ENCODE measurements at regions not wholly inside any gene's neighbourhood (a gene's known extent, or its start where the extent isn't known, plus 50 kb on each side); places are given as distances from the start of the nearest gene placed in this dataset.
"Not testable (repeated sequence)": the region's sequence is repeated elsewhere in the genome, so short reads cannot be mapped to it uniquely, and the experiment has no call there.

GRCh38 chr13:62793850-62794249, 1378.2 kb upstream of the PCDH20 start:
- no peak overlapping the region for H3K4me3 ChIP-seq

GRCh38 chr13:62781866-62782265, 1366.2 kb upstream of the PCDH20 start:
- Histone ChIP-seq H3K4me3 (no peak overlapping the region), H3K27ac (no peak overlapping the region)

More at GRCh38 chr13:62793850-62794249, 1378.2 kb upstream of the PCDH20 start:
- no peak overlapping the region for H3K27ac ChIP-seq

- no peak overlapping the region for H3K27ac ChIP-seq
- no peak overlapping the region for H3K4me3 ChIP-seq
These were observed 1363.5 kb upstream of the PCDH20 start for GRCh38 chr13:62779161-62779560.

GRCh38 chr13:62767473-62767872, 1351.8 kb upstream of the PCDH20 start:
- H3K27ac ChIP-seq, result no peak overlapping the region
- no peak overlapping the region for H3K4me3 ChIP-seq

GRCh38 chr13:62760724-62761123, 1345.1 kb upstream of the PCDH20 start:
- Histone ChIP-seq H3K27ac (no peak overlapping the region), H3K4me3 (no peak overlapping the region)

GRCh38 chr13:62747629-62748028, 1332.0 kb upstream of the PCDH20 start:
- Histone ChIP-seq H3K27ac (no peak overlapping the region), H3K4me3 (no peak overlapping the region)

- no peak overlapping the region for H3K27ac ChIP-seq
- H3K4me3 ChIP-seq, result no peak overlapping the region
These were observed 1331.5 kb upstream of the PCDH20 start for GRCh38 chr13:62747152-62747551.

- not testable (repeated sequence) for H3K27ac ChIP-seq, H3K4me3 ChIP-seq
These were observed 1314.1 kb upstream of the PCDH20 start for GRCh38 chr13:62729746-62730145.

GRCh38 chr13:62721893-62722292, 1306.2 kb upstream of the PCDH20 start:
- H3K27ac ChIP-seq, result no peak overlapping the region
- H3K4me3 ChIP-seq, result no peak overlapping the region

GRCh38 chr13:62711948-62712347, 1296.3 kb upstream of the PCDH20 start:
- not testable (repeated sequence) for H3K27ac ChIP-seq

GRCh38 chr13:62710787-62711186, 1295.1 kb upstream of the PCDH20 start:
- no peak overlapping the region for H3K4me3 ChIP-seq
- H3K27ac ChIP-seq, result no peak overlapping the region

More at GRCh38 chr13:62711948-62712347, 1296.3 kb upstream of the PCDH20 start:
- not testable (repeated sequence) for H3K4me3 ChIP-seq

GRCh38 chr13:62706048-62706447, 1290.4 kb upstream of the PCDH20 start:
- Histone ChIP-seq H3K4me3 (no peak overlapping the region), H3K27ac (no peak overlapping the region)

- Histone ChIP-seq H3K27ac (no peak overlapping the region), H3K4me3 (no peak overlapping the region)
These were observed 1289.2 kb upstream of the PCDH20 start for GRCh38 chr13:62704875-62705274.

GRCh38 chr13:62702502-62702901, 1286.9 kb upstream of the PCDH20 start:
- Histone ChIP-seq H3K4me3 (no peak overlapping the region), H3K27ac (no peak overlapping the region)

GRCh38 chr13:62697701-62698100, 1282.1 kb upstream of the PCDH20 start:
- Histone ChIP-seq H3K27ac (no peak overlapping the region), H3K4me3 (no peak overlapping the region)

GRCh38 chr13:62696490-62696889, 1280.8 kb upstream of the PCDH20 start:
- H3K4me3 ChIP-seq, result no peak overlapping the region
- H3K27ac ChIP-seq, result no peak overlapping the region

- no peak overlapping the region for H3K27ac ChIP-seq
- H3K4me3 ChIP-seq, result no peak overlapping the region
These were observed 1272.1 kb upstream of the PCDH20 start for GRCh38 chr13:62687732-62688131.

GRCh38 chr13:62684359-62684758, 1268.7 kb upstream of the PCDH20 start:
- H3K4me3 ChIP-seq, result no peak overlapping the region
- no peak overlapping the region for H3K27ac ChIP-seq

- no peak overlapping the region for H3K4me3 ChIP-seq
These were observed 1267.1 kb upstream of the PCDH20 start for GRCh38 chr13:62682788-62683187.

GRCh38 chr13:62678039-62678438, 1262.4 kb upstream of the PCDH20 start:
- H3K27ac ChIP-seq, result no peak overlapping the region
- H3K4me3 ChIP-seq, result no peak overlapping the region

More at GRCh38 chr13:62682788-62683187, 1267.1 kb upstream of the PCDH20 start:
- H3K27ac ChIP-seq, result no peak overlapping the region

- H3K27ac ChIP-seq, result no peak overlapping the region
- no peak overlapping the region for H3K4me3 ChIP-seq
These were observed 1248.1 kb upstream of the PCDH20 start for GRCh38 chr13:62663767-62664166.

GRCh38 chr13:62659365-62659764, 1243.7 kb upstream of the PCDH20 start:
- Histone ChIP-seq H3K4me3 (no peak overlapping the region), H3K27ac (no peak overlapping the region)

- no peak overlapping the region for H3K4me3 ChIP-seq
- H3K27ac ChIP-seq, result no peak overlapping the region
These were observed 1237.7 kb upstream of the PCDH20 start for GRCh38 chr13:62653371-62653770.

Measured in skin epidermis (tissue), 12 donors.